Fibroblast of pulmonary artery (primary cell): ENCODE measurements at regions not wholly inside any gene's neighbourhood (a gene's known extent, or its start where the extent isn't known, plus 50 kb on each side); places are given as distances from the start of the nearest gene placed in this dataset.

Source experiments
- DNase-seq: peaks from one replicate; pipeline ENCODE4 v3.0.0-alpha.2; 2010; ENCODE audit warnings: low read depth
- H3K4me3 ChIP-seq: replicated peaks from 2 replicates; pipeline ENCODE4 v1.5.1; 2011; ENCODE audit warnings: low read depth, mild to moderate bottlenecking, control low read depth, low read length, moderate library complexity
- CTCF ChIP-seq: IDR thresholded peaks from 2 replicates; pipeline ENCODE4 v1.5.1; 2011; ENCODE audit warnings: mild to moderate bottlenecking, control low read depth, low read length, inconsistent platforms; ENCODE audit errors: missing control alignments

- no peak for TF ChIP-seq CTCF
- H3K4me3 ChIP-seq = no peak overlapping the region
- no peak for DNase-seq
Observed at GRCh38 chr19:32231691-32232090, 113.7 kb upstream of the ZNF507 start.

GRCh38 chr19:32232449-32232848 is 113.0 kb upstream of the ZNF507 start:
- no peak for DNase-seq
- TF ChIP-seq CTCF = no peak
- no peak overlapping the region for H3K4me3 ChIP-seq

DNA sequence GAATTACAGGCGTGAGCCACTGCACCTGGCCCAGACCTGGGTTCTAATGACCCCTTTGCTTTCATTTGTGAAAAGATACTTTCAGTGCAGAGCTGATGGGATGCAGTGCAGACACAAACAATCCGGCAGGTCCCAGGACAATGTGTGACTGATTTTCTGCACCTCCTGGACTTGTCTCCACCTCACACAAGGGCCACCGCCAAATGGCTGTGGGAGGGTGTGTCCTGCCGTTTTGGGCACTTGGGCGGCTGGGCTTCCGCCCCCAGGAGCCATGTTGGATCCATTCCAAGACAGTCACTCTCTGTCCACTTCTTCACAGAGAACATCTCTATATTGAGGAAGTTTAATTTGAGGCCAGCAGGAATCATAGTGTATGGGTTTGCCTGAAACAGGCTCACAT is 112.3 kb upstream of the ZNF507 start:
- no peak overlapping the region for H3K4me3 ChIP-seq

GRCh38 chr19:32233885-32234284 is 111.5 kb upstream of the ZNF507 start:
- no peak for DNase-seq
- no peak for TF ChIP-seq CTCF
- H3K4me3 ChIP-seq = no peak overlapping the region

More for the DNA sequence above, 112.3 kb upstream of the ZNF507 start:
- no peak for TF ChIP-seq CTCF
- DNase-seq = no peak

DNA sequence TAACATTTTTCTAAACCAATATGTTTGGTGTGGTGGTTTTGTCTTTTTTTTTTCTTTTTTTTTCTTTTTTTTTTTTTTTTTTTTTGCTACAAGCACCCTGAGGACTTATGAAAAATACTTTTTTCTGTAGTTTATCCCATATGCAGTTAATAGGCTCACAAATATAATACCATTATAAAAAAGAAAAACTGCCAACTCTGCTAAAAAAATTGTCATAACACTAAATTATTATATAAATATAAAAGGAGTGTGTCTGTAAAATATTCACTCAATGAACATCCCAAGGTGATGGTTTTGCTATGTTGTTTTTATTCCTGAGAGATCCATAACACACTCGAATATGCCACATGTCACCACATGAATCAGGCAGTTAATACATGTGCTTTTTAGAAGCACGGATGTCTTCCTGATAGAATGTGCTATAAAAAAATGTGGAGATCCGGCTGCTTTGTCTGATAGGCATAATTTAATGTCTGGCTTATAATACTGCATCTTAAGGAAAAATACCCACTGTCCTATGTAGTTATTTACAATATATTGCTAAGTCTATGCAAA is 110.7 kb upstream of the ZNF507 start:
- TF ChIP-seq CTCF = no peak
- H3K4me3 ChIP-seq = no peak overlapping the region
- DNase-seq = no peak

DNA sequence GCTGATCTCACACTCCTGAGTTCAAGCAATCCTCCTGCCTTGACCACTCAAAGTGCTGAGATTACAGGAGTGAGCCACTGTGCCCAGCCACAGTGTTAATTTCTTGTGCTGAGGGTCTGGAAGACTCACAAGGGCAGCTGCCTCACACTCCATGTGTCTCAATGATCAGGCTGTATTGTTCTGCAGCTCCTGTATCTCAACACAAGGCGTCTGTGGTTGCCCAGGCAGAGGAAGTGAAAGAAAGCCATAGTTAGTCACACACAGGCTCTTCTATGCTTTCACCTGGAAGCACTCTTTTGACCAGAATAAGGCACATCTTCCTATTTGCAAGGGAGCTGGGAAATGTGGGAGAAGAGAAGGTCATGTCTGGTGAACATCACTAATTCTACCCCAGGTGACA is 107.3 kb upstream of the ZNF507 start:
- TF ChIP-seq CTCF = no peak
- no peak overlapping the region for H3K4me3 ChIP-seq
- DNase-seq = no peak

DNA sequence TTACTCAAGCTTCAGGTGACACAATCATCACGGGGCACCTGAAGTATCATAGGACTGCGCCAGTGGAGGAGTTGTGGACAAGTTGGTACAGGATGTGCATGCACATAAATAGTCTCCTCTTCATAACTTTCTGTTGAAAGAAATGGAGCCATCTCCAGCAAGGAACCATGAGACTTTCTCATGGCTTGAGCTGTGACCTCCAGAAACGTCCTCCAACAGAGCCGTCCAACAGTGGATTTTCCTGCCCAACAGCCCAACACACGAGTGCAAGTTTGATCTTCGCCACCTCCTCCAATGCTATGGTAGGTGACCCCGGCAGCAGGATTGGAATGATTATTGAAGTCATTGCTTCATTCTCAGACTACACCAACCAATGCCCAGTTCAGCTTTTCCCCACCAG is 105.1 kb upstream of the ZNF507 start:
- no peak for DNase-seq
- H3K4me3 ChIP-seq = no peak overlapping the region
- TF ChIP-seq CTCF = no peak
